CD4-positive, alpha-beta T cell treated with Interleukin-4 for 1 hour (primary cell): ENCODE measurements at regions not wholly inside any gene's neighbourhood (a gene's known extent, or its start where the extent isn't known, plus 50 kb on each side); places are given as distances from the start of the nearest gene placed in this dataset.

Source experiments
- DNase-seq, 2 donors: peaks; one replicate each; pipeline ENCODE4 v3.0.0-alpha.2; 2020 to 2022

- DNase-seq = no peak
Measured at GRCh38 chr20:40770564-40771307, 81.7 kb upstream of the MAFB start.

GRCh38 chr20:40771308-40771610, 82.2 kb upstream of the MAFB start:
- no peak for DNase-seq

GRCh38 chr20:40771848-40772511, 82.9 kb upstream of the MAFB start:
- DNase-seq = no peak

GRCh38 chr20:40773376-40773775, 84.3 kb upstream of the MAFB start:
- no peak for DNase-seq

- no peak for DNase-seq
Measured at GRCh38 chr20:40774252-40774651, 85.2 kb upstream of the MAFB start.

- DNase-seq = no peak
Measured at GRCh38 chr20:40775561-40776146, 86.6 kb upstream of the MAFB start.

GRCh38 chr20:40776466-40777457, 87.7 kb upstream of the MAFB start:
- no peak for DNase-seq

DNA sequence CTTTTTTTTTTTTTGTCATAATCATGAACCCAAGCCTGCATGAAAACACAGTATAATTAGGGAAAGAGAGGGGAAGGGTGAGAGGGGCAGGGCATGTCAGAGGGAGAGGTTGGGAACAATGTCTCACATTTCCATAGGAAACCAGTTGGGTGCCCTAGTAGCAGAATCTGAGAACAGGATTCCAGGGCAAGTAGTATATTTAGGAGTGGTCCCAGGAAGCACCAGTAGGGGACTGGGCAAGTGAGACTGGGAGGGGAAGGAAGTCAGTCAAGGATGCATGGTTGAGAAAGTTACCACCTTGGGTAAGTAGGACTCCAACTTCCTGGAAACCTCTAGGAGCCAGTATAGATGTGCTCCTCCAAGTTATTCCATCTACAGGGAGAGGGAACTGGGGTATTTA, 88.6 kb upstream of the MAFB start:
- DNase-seq = no peak

GRCh38 chr20:40778894-40779496, 90.0 kb upstream of the MAFB start:
- no peak for DNase-seq

DNA sequence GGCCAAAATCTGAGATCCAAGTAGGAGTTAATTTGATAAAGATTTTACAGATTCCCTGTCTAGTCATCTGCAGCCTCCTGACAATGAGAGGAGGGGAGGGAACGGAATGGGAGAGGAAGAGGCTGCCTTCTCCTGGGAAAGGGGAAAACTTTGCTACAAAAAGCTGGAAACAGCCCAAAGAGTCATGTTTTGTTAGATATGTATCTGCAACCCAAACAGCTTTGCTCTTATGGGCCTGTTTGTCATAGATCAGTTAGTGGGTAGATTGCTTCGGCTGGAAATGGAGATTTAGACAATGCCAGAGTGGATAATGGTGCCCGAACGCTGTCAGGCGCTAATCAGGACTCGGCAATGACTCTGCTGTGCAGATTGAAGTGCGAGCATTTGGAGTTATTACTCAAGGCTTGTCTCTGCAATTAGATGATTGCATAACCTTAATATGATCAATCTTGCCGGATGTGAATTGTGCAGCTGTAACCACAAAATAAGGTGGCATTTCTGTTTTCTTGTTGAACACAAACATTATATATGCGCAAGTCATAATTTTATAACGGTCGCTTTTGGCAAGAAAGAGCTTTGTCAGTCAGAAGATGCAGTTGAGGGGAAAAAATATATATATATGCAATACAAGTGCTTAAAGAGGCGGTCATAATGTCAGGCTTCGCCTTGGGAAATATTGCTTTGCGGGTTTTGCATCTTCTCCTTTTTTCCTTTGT, 92.4 kb upstream of the MAFB start:
- no peak for DNase-seq

GRCh38 chr20:40782043-40782368, 93.0 kb upstream of the MAFB start:
- DNase-seq = no peak

- no peak for DNase-seq
Measured at GRCh38 chr20:40785346-40785745, 96.3 kb upstream of the MAFB start.

DNA sequence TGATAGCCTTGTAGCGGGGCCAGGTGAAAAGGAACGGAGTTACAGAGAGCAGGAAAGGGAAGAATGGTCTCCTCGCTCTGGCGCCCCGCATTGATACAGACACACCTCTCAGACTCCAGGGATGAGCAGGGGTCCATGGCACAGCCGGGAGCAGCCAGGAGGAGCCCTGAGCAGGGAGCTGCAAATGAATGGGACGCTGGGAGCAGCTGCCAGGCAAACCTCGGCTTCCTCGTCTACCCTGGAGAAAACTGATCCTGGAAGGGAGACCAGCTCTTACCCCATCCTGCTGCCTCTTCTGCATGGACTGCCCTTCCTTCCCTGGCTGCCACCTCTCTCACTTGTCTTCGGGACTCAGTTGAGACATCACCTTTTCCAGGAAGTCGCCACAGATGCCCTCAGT, 97.3 kb upstream of the MAFB start:
- no peak for DNase-seq

GRCh38 chr20:40787941-40788340, 98.9 kb upstream of the MAFB start:
- DNase-seq = no peak

DNA sequence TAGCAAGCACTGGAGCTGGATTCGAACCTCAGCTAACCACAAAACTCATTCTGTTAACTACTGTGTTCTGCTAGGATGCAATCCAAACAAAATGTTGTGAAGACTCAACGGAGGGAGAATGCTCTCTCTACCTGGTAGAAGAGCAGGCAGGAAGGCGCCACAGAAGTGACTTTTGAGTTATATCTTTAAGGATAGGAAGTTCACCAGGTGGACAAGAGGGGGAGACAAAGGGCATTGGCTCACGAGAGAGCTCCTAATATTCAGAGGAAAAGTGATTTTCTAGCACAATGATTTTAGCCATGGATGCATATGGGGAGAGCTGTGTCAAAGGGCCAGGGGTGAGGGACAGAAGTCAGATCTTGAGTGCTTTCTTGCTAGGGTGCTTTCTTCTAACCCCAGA, 108.4 kb upstream of the MAFB start:
- peak in 1 of 2 donors; percentile 11 for DNase-seq

DNA sequence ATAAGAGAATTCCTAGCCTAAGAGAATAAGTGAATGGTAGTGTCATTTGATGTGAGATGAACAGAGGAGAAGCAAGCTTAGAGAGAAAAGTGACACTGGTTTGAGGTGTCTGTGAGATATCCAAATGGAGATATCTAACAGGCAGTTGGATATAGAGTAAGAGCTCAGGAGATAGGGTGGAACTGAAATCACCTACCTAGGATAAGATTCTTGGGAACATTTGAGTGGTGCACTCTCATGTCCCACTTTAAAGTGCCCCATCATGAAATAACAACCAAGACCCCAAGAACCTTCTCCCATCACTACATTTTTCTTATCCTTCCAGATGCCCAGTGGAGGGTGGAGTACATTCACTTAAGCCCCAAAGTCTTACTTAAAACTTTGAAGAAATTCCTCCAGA, 109.0 kb upstream of the MAFB start:
- DNase-seq = no peak

DNA sequence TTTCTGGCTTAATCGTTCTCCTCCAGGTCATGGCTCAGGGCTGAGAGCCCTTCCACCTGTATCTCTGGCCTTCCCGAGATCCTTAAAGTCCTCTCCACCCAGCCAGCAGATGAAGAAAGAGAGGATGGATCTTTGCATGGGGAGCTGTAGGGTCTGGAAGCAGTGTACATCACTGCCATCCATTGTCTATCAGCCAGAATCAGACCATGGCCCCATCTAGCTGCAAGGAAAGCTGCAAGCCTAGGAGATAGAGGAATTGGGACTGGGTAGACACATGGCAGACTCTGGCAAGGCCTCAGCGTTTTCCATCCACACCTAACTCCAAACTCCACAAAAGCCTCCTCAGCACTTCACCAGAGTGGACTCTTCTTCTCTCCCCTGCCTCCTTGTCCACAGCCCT, 113.8 kb upstream of the MAFB start:
- no peak for DNase-seq

GRCh38 chr20:40803381-40803780, 114.3 kb upstream of the MAFB start:
- DNase-seq = no peak

DNA sequence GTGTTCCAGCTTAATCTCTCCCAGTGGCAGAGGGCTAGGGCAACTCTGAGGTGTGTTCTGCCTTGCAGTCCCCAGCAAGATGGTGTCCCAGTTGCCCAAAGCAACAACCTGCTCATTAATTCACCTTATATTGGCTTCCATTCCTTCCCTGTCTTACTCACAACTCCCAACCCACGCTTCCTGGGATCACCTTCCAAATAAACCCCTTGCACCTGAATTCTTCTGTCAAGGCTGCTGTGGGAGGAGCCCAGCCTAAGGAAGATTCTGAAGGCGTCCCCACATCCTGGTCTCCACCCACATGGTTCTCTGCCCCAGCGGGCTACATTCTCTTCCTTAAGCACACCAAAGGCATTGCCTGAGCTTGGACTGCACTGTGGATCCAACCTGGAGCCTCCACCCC, 116.6 kb upstream of the MAFB start:
- DNase-seq = no peak

DNA sequence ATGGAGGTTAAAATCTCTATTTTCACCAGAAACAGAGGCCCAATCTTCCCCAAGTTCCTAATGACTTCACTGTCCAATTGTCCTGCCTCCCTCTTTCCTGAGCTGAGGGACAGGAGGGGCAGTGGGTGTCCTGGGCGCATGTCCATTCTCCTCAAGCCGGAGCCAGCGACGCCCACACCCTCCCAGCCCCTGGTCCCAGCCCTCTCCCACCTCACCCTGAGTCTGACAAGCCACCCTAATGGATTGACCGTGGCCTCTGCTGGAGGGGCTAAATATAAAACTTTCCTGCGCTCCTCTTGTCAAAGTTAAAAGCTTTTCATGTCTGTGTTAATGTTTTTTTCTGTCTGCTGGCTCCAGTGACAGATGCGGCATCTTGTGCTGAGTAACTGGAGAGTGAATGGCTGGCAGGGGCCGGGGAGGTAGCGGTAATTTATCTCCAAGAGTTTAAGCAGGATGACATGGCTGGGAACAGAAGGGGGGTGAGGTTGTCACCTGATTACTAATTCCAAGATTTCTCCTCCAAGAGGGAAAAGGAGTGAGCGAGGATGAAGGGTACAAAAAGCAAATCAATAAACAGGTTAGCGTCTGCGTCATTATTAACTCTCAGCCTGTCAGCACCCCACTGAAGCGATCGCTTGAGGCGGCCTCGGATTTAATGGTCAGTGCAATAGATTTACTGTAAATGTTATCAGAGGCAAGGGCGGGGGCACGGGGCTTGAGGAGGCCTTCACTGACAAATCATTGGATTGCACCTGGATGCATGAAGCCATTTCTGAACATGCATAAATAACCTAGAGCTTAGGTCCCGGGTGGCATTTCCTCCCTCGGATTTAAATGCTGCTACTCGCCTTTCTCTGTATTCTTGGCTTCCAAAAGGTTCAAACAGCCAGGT, 118.1 kb upstream of the MAFB start:
- DNase-seq = no peak

- DNase-seq = no peak
Measured at GRCh38 chr20:40807821-40808170, 118.8 kb upstream of the MAFB start.
